K562 (cell line): ENCODE measurements at regions not wholly inside any gene's neighbourhood (a gene's known extent, or its start where the extent isn't known, plus 50 kb on each side); places are given as distances from the start of the nearest gene placed in this dataset.

Experiments used
- ATAC-seq: fragments of 200-7000 bp; cut with Tn5 transposase; 3 replicates; pipeline ENCODE4 v1.9.1; 2020; ENCODE audit warnings: moderate library complexity
- BruUV-seq: library from RNA; stranded (reverse); fragments of 400-500 nt; replicated peaks from 2 replicates; lab custom pipeline; 2021; lab: Mats Ljungman, UMichigan
- CTCF ChIA-PET: fragments of 300-600 bp; formaldehyde crosslinking; extraction: SDS; loops from one replicate; lab custom pipeline; 2021; ENCODE audit warnings: low intra/inter-chr PET ratio; lab: Yijun Ruan, JAX
- POLR2A ChIA-PET: fragments of 300-600, 350-650 bp; sonication (Branson Sonifier 250); formaldehyde crosslinking; extraction: SDS; loops from one replicate; lab custom pipeline; 2021; ENCODE audit warnings: antibody characterized with exemption, inconsistent platforms; lab: Yijun Ruan, JAX
- DNase-seq, 4 experiments: peaks; one replicate each; pipeline versions ENCODE4 v3.0.0 to v3.0.0-alpha.2; 2011 to 2018; ENCODE audit warnings: low spot score in 3 of 4, mixed read lengths in 3 of 4; ENCODE audit errors: extremely low read depth in 1 of 4
- FAIRE-seq: peaks from 2 replicates; lab custom pipeline; 2011; peaks lifted over from hg19 to GRCh38; lab: Jason Lieb, UNC
- H2AFZ ChIP-seq: 2 replicates; pipeline ENCODE4 v1.6.0; 2011; ENCODE audit warnings: low read depth, low read length, control low read depth, inconsistent platforms
- H3K27ac ChIP-seq: fragments of 200-600 bp; 3 replicates; pipeline ENCODE4 v1.8.0; 2011; ENCODE audit warnings: low read depth, mild to moderate bottlenecking, control low read depth, inconsistent platforms, low read length, moderate library complexity, mixed read lengths; ENCODE audit errors: extremely low read depth
- H3K27me3 ChIP-seq, 2 experiments: fragments of 300-600 bp in 1 of 2; 2 replicates in 1 of 2; 3 replicates in 1 of 2; pipeline versions ENCODE4 v1.6.0 to v1.8.0; 2011; ENCODE audit warnings: inconsistent platforms in 2 of 2, low read length in 2 of 2, mild to moderate bottlenecking in 1 of 2, mixed read lengths in 1 of 2, moderate library complexity in 1 of 2; ENCODE audit not compliant: control insufficient read depth in 2 of 2, insufficient read depth in 2 of 2
- H3K36me3 ChIP-seq: fragments of 300-600 bp; 3 replicates; pipeline ENCODE4 v1.8.0; 2011; ENCODE audit warnings: mild to moderate bottlenecking, low read length, inconsistent platforms; ENCODE audit not compliant: control insufficient read depth, insufficient read depth
- H3K4me1 ChIP-seq, 2 experiments: fragments of 200-600 bp in 1 of 2; replicated peaks in 1 of 2; 2 replicates in 1 of 2; 3 replicates in 1 of 2; pipeline versions ENCODE4 v1.5.1 to v1.8.0; 2011; ENCODE audit warnings: inconsistent platforms in 2 of 2, low read length in 2 of 2, mild to moderate bottlenecking in 1 of 2, mixed read lengths in 1 of 2, moderate library complexity in 1 of 2; ENCODE audit not compliant: control insufficient read depth in 2 of 2, insufficient read depth in 2 of 2
- H3K4me2 ChIP-seq: 2 replicates; pipeline ENCODE4 v1.6.1; 2011; ENCODE audit warnings: low read length, control low read depth, inconsistent platforms, mixed read lengths; ENCODE audit not compliant: insufficient read depth
- H3K4me3 ChIP-seq: fragments of 200-600 bp; sonication (generic), shearing (Covaris generic); 2 replicates; pipeline ENCODE4 v1.5.1; 2016; ENCODE audit warnings: control low read depth, inconsistent platforms
- H3K79me2 ChIP-seq: fragments of 200-600 bp; 3 replicates; pipeline ENCODE4 v1.8.0; 2011; ENCODE audit warnings: low read length, inconsistent platforms; ENCODE audit not compliant: control insufficient read depth, insufficient read depth
- H3K9ac ChIP-seq, 2 experiments: 2 replicates each; pipeline versions ENCODE4 v1.6.0 to v1.6.1; 2011; ENCODE audit warnings: low read depth in 2 of 2, low read length in 2 of 2, control low read depth in 1 of 2, inconsistent platforms in 1 of 2, mild to moderate bottlenecking in 1 of 2, mixed read lengths in 1 of 2; ENCODE audit not compliant: insufficient read depth in 1 of 2
- H3K9me1 ChIP-seq: one replicate; pipeline ENCODE4 v1.6.0; 2011; ENCODE audit warnings: inconsistent platforms, mild to moderate bottlenecking, low read length, moderate library complexity; ENCODE audit not compliant: control insufficient read depth, insufficient read depth
- H3K9me3 ChIP-seq: replicated peaks from 2 replicates; pipeline ENCODE4 v1.5.1; 2011; ENCODE audit warnings: low read depth, low read length, inconsistent platforms; ENCODE audit not compliant: control insufficient read depth, insufficient read depth
- H4K20me1 ChIP-seq: replicated peaks from 2 replicates; pipeline ENCODE4 v1.6.1; 2011; ENCODE audit warnings: low read length, inconsistent platforms, mixed read lengths; ENCODE audit not compliant: control insufficient read depth, insufficient read depth
- ARID1B ChIP-seq: fragments of 450-650 bp; IDR thresholded peaks from 2 replicates; pipeline ENCODE4 v1.6.1; 2016; ENCODE audit warnings: antibody characterized with exemption, mild to moderate bottlenecking, inconsistent platforms
- DPF2 ChIP-seq: fragments of 450-650 bp; IDR thresholded peaks from 2 replicates; pipeline ENCODE4 v1.6.1; 2016
- EGR1 ChIP-seq: fragments of 450-650 bp; conservative IDR thresholded peaks from 2 replicates; pipeline ENCODE4 v1.6.1; 2017; ENCODE audit warnings: mild to moderate bottlenecking
- ESRRA ChIP-seq: fragments of 450-650 bp; IDR thresholded peaks from 2 replicates; pipeline ENCODE4 v1.6.1; 2014; ENCODE audit warnings: low read depth, mild to moderate bottlenecking, moderate library complexity, borderline replicate concordance
- HDAC2 ChIP-seq: fragments of 450-650 bp; IDR thresholded peaks from 2 replicates; pipeline ENCODE4 v1.6.1; 2016; ENCODE audit warnings: mild to moderate bottlenecking
- JUNB ChIP-seq: fragments of 450-650 bp; formaldehyde crosslinking; conservative IDR thresholded peaks from 2 replicates; pipeline ENCODE4 v1.4.0; 2020; ENCODE audit warnings: mild to moderate bottlenecking
- MTA1 ChIP-seq: fragments of 450-650 bp; IDR thresholded peaks from 2 replicates; pipeline ENCODE4 v1.6.1; 2017; ENCODE audit warnings: borderline replicate concordance
- NBN ChIP-seq: fragments of 450-650 bp; IDR thresholded peaks from 2 replicates; pipeline ENCODE4 v1.6.1; 2016; ENCODE audit warnings: low read depth, mild to moderate bottlenecking
- PCBP2 ChIP-seq: fragments of 200-400 bp; formaldehyde crosslinking; IDR thresholded peaks from 2 replicates; pipeline ENCODE4 v1.6.1; 2018; ENCODE audit warnings: low read length, low read depth, mild to moderate bottlenecking, moderate library complexity; ENCODE audit not compliant: poor library complexity, severe bottlenecking
- SMARCE1 ChIP-seq: fragments of 450-650 bp; IDR thresholded peaks from 2 replicates; pipeline ENCODE4 v1.7.1; 2016; ENCODE audit warnings: mild to moderate bottlenecking
- SRSF9 ChIP-seq: fragments of 200-400 bp; formaldehyde crosslinking; IDR thresholded peaks from 2 replicates; pipeline ENCODE4 v1.6.1; 2017; ENCODE audit warnings: low read depth, low read length, borderline replicate concordance
- TCFL5 ChIP-seq: fragments of 250-450 bp; sonication (Bioruptor Pico); conservative IDR thresholded peaks from 2 replicates; pipeline ENCODE4 v1.6.1; 2021; ENCODE audit warnings: mild to moderate bottlenecking, moderate library complexity, matching md5 sums
- TFAP4 ChIP-seq: sonication (generic); formaldehyde crosslinking; IDR thresholded peaks from 2 replicates; pipeline ENCODE4 v1.8.0; 2022; ENCODE audit warnings: missing genetic modification reagents, mild to moderate bottlenecking, moderate library complexity, borderline replicate concordance
- THRAP3 ChIP-seq: fragments of 450-650 bp; IDR thresholded peaks from 2 replicates; pipeline ENCODE4 v1.6.1; 2016; ENCODE audit warnings: mild to moderate bottlenecking, inconsistent platforms, borderline replicate concordance
- ZFP30 ChIP-seq: fragments of 250-450 bp; sonication (Bioruptor Pico); IDR thresholded peaks from 2 replicates; pipeline ENCODE4 v1.8.0; 2022; ENCODE audit warnings: moderate library complexity, mild to moderate bottlenecking, inconsistent platforms, borderline replicate concordance
- ZNF41 ChIP-seq: fragments of 250-450 bp; sonication (Bioruptor Pico); conservative IDR thresholded peaks from 2 replicates; pipeline ENCODE4 v1.4.0; 2020; ENCODE audit warnings: mild to moderate bottlenecking
- ZNF512 ChIP-seq: IDR thresholded peaks from 2 replicates; pipeline ENCODE4 v1.6.1; 2016; ENCODE audit warnings: missing genetic modification characterization, missing compliant biosample characterization
- ZNF740 ChIP-seq, 3 experiments: fragments of 200-800 bp in 1 of 3; sonication (Bioruptor generic) in 1 of 3; sonication (generic) in 1 of 3; formaldehyde crosslinking in 1 of 3; IDR thresholded peaks; 2 replicates each; pipeline versions ENCODE4 v1.6.1 to v1.8.0; 2016 to 2022; ENCODE audit warnings: mild to moderate bottlenecking in 2 of 3, missing compliant biosample characterization in 2 of 3, missing genetic modification characterization in 2 of 3, missing genetic modification reagents in 1 of 3
- in situ Hi-C: fragments of 300-500 bp; cut with MboI; formaldehyde crosslinking; loops from 4 replicates; pipeline ENCODE4 v1.15.0; 2018; ENCODE audit warnings: inconsistent platforms, mixed read lengths
- intact Hi-C: fragments of 100-400 bp; cut with micrococcal nuclease; formaldehyde crosslinking; loops from 2 replicates; pipeline ENCODE4 v1.14.2; 2022
- TF ChIP-seq, protein P1 (sequence below): fragments of 250-450 bp; sonication (Bioruptor Pico); IDR thresholded peaks from 2 replicates; pipeline ENCODE4 v1.4.0; 2020; ENCODE audit warnings: mild to moderate bottlenecking, moderate library complexity

DNA sequence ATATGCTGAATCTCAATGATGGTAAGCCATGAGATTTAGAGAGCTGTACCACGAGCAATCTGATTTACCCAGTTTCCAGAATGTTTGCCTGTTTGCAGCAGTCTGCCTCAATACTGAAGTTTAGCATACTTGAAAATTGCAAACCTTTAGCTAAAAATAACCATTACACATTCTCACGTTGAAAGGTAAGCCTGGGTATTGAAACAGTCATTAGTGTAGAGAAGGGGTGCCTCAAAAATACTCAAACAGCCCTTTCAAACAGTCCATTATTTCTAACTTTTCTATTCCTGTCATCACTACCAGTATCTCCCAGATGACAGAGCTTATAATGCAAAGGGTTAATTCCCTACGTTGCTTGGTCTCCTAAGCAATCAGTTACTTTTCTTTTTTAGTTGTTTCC, 111.8 kb upstream of the MBNL1 start (continued):
- TF ChIP-seq ZNF41 (CRISPR knock-in tag) (no peak), SMARCE1 (no peak), EGR1 (no peak), PCBP2 (no peak)
- TF ChIP-seq, all 486 proteins: peak for 0

DNA sequence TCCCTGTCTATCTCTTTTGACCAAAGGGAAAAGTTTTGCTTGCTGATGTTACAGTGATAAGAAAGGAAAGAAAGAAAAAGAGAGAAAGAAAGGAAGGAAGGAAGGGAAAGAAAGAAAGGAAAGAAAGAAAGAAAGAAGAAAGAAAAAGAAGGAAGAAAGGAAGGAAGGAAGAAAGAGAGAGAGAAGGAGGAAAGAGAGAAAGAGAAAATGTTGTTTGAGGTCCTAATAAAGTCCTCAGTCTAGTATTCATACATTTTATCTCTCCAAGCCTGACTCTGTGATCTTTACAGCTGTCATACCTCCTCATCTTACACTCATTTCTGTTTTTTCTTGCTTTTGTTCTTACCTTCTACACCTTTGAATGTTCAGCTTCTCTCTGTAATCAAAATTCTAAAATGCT, 111.4 kb upstream of the MBNL1 start:
- intact Hi-C loops (no loop called here), in situ Hi-C loops (no loop called here)
- Histone ChIP-seq H3K4me1 (no peaks in the 10 kb centered on the region), H3K27me3 (no peaks in the 10 kb centered on the region), H3K9me3 (no peaks in the 10 kb centered on the region), H3K79me2 (no peaks in the 10 kb centered on the region), H4K20me1 (no peaks in the 10 kb centered on the region), H3K27ac (no peak overlapping the region), H3K36me3 (no peaks in the 10 kb centered on the region), H2AFZ (peak overlapping the region; percentile 38), H3K9ac (no peak overlapping the region), H3K9me1 (no peaks in the 10 kb centered on the region), H3K4me3 (no peak overlapping the region), H3K4me2 (no peak overlapping the region)
- POLR2A ChIA-PET: interaction anchor here (0.9 to 1.2 kb wide), 2 partner anchors 79 to 216 kb away, joined by 3 read pairs; no protein-coding TSS in a partner anchor
- no TSS peak for BruUV-seq
- CTCF ChIA-PET: no interaction called here
- ATAC-seq (peak; percentile 55; the same call in 1 of the 3 replicates), FAIRE-seq (peak; percentile 73), DNase-seq (no peak)
- TF ChIP-seq MTA1: no peak
- TF ChIP-seq DPF2: peak; percentile 18; the same call in 1 of the 2 replicates
- TF ChIP-seq ZNF740 (CRISPR knock-in tag; IDR thresholded peaks at IDR 0.05): no peak
- no peak for TF ChIP-seq ZNF740 (tag; IDR thresholded peaks at IDR 0.05)
- TF ChIP-seq ZFP30 (CRISPR knock-in tag): no peak
- no peak for TF ChIP-seq HDAC2
- TF ChIP-seq TCFL5: no peak
- TF ChIP-seq ZNF512: peak; percentile 95
- TF ChIP-seq ARID1B: peak; percentile 39; the same call in 1 of the 2 replicates
- TF ChIP-seq THRAP3: 0 out of 2 replicates have a peak, but pooled peaks have one; percentile 55
- no peak for TF ChIP-seq NBN
- no peak for TF ChIP-seq TFAP4 (CRISPR knock-in tag)
- TF ChIP-seq SRSF9: 0 out of 2 replicates have a peak, but pooled peaks have one; percentile 90
- TF ChIP-seq ESRRA: no peak
- TF ChIP-seq, protein P1, sequence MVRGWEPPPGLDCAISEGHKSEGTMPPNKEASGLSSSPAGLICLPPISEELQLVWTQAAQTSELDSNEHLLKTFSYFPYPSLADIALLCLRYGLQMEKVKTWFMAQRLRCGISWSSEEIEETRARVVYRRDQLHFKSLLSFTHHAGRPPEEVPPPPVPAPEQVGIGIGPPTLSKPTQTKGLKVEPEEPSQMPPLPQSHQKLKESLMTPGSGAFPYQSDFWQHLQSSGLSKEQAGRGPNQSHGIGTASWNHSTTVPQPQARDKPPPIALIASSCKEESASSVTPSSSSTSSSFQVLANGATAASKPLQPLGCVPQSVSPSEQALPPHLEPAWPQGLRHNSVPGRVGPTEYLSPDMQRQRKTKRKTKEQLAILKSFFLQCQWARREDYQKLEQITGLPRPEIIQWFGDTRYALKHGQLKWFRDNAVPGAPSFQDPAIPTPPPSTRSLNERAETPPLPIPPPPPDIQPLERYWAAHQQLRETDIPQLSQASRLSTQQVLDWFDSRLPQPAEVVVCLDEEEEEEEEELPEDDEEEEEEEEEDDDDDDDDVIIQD (CRISPR knock-in tag): no peak
- TF ChIP-seq JUNB: no peak
